Gastrocnemius medialis (tissue), 4 donors: ENCODE measurements at regions not wholly inside any gene's neighbourhood (a gene's known extent, or its start where the extent isn't known, plus 50 kb on each side); places are given as distances from the start of the nearest gene placed in this dataset.

Experiments used
- CTCF ChIP-seq, 5 experiments: fragments of 450-650 bp in 3 of 5; fragments of 200-600 bp in 2 of 5; sonication (generic) in 2 of 5; IDR thresholded peaks in 4 of 5; conservative IDR thresholded peaks in 1 of 5; 1 replicate in 4 of 5; 2 replicates in 1 of 5; pipeline ENCODE4 v1.5.1; 2016 to 2019; ENCODE audit warnings: antibody characterized with exemption in 5 of 5, mild to moderate bottlenecking in 3 of 5, moderate library complexity in 3 of 5
- POLR2A ChIP-seq, 2 donors: fragments of 450-650 bp; IDR thresholded peaks; one replicate each; pipeline ENCODE4 v1.6.1; 2017; ENCODE audit warnings: antibody characterized with exemption in 2 of 2, mild to moderate bottlenecking in 2 of 2, moderate library complexity in 2 of 2

DNA sequence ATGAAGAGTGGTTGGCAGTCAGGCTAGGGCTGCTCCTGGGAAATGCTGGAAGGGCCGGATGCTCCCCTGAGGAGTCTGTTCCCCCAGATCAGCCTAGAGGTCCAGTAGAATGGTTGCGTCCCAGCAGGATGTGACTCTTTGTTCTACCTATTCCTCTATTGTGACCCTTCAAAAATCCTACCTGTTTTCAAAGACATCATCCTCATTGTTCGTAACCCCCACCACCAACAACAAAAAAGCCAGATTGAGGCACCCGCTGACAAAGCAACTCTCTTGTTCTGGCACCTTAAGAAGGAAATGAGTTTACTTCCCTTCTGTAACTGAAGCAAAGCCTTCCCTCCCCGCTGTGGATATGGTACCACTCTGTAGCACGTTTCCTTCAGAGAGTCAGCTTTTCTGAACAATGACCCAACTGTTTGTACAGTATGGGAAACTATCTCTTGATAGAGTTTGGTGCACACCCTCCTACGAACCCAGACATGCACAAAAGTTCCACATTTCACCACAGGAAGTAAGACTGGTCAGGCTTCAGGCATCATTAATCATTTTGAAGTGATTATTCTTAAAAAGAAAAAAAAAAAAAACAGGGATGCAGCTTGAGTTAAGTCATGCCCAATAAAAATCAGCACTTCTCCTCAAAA is 207.2 kb downstream of the ENC1 start:
- TF ChIP-seq POLR2A (IDR thresholded peaks at IDR 0.05) (no peak), CTCF (IDR thresholded peaks at IDR 0.05 in 4 of 5, conservative IDR thresholded peaks at IDR 0.05 in 1 of 5) (no peak)
